ENCODE measurements at regions not wholly inside any gene's neighbourhood (a gene's known extent, or its start where the extent isn't known, plus 50 kb on each side); places are given as distances from the start of the nearest gene placed in this dataset.

DNA sequence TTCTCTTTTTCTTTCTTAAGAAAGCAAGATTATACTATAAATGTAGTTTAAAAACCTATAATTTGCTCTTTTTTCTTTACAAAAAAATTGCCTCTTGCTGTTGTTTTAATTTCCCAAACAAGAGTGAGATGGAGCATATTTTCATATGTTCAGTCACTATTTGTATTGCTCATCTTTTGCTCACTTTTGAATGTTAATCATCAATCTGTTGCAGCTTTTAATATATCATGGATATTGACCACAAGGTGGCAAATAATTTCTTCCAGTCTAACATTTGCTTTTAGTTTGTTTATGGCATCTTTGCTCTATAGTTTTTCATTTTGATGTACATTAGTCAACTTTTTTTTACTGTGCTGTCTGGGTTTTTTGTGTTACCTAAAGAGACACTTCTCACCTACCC lies 112.6 kb upstream of the THRB start:
- no peak overlapping the region for H3K27ac ChIP-seq
- DNase-seq (ENCODE audit: low read depth in 1 of 2, low spot score in 1 of 2), result no peak
- FAIRE-seq, result no peak
- no peak overlapping the region for H3K4me2 ChIP-seq
- TF ChIP-seq EHF (CRISPR knock-in tag; IDR thresholded peaks at IDR 0.05) (no peak), NR3C1 (IDR thresholded peaks at IDR 0.05) (no peak)
- H3K4me3 ChIP-seq, result no peak overlapping the region
- ChIA-PET CTCF (interaction anchor here (0.6 kb wide), 1 partner anchor 606 kb away, joined by 3 read pairs; no protein-coding TSS in a partner anchor), POLR2A (no interaction called here)
- H3K9me3 ChIP-seq, result no peaks in the 10 kb centered on the region
- ATAC-seq, result no peak
- no peaks in the 10 kb centered on the region for H3K4me1 ChIP-seq

DNA sequence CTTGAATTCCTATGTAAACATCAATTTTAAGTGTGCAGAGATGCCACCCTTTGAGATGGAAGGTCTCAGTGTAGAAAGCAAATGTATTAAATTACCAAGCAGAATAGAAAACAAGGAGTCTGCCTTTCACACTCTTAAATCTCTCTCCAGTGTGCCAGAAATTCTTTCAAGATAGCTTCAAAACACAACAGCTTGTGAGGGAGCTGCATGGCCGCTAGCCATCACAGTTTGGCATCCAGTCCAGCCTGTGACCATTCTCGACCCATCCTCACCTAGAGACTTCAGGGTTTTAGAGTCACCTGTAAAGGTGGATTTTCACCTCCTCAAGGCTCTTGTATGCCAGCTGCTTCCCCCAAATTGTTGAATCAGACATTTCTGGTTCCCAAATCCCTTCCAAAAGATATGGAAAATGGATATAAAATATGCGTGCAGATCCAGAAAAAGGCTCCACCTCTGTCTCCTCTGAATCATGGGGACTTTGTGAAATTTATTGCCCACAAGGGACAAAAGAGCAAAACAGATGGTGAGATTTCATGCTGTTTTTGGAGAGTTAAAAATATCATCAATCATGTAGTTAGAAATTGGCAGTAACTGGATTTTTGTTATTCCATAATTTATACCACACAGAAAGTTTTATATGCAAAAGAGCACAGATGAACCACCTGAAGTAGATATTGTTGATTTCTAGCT lies 114.2 kb upstream of the THRB start:
- TF ChIP-seq, protein P1, sequence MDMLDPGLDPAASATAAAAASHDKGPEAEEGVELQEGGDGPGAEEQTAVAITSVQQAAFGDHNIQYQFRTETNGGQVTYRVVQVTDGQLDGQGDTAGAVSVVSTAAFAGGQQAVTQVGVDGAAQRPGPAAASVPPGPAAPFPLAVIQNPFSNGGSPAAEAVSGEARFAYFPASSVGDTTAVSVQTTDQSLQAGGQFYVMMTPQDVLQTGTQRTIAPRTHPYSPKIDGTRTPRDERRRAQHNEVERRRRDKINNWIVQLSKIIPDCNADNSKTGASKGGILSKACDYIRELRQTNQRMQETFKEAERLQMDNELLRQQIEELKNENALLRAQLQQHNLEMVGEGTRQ (IDR thresholded peaks at IDR 0.05), result no peak
- TF ChIP-seq CBX2 (IDR thresholded peaks at IDR 0.05; ENCODE audit: borderline replicate concordance, low read depth), result no peak
- TF ChIP-seq RNF2 (IDR thresholded peaks at IDR 0.05; ENCODE audit: borderline replicate concordance, low read depth), result no peak
- TF ChIP-seq ZC3H11A (IDR thresholded peaks at IDR 0.05), result no peak
- no peak for TF ChIP-seq RFX5 (IDR thresholded peaks at IDR 0.05)
- no peak for TF ChIP-seq FOXS1 (CRISPR knock-in tag; IDR thresholded peaks at IDR 0.05)
- TF ChIP-seq ZNF302 (CRISPR knock-in tag; IDR thresholded peaks at IDR 0.05), result no peak
- Histone ChIP-seq H3K27ac (no peak overlapping the region), H3K4me1 (no peaks in the 10 kb centered on the region), H3K9me3 (no peaks in the 10 kb centered on the region), H3K4me3 (no peak overlapping the region), H3K4me2 (no peak overlapping the region)
- ATAC-seq, result no peak
- POLR2A ChIA-PET, result no interaction called here
- no peak for DNase-seq (ENCODE audit: low read depth in 1 of 2, low spot score in 1 of 2)
- no peak for FAIRE-seq
- CTCF ChIA-PET, result no interaction called here
- 47% methylated on average over 3 of the region's 3 CpGs for WGBS (ENCODE audit: missing lambda C conversion rate)

DNA sequence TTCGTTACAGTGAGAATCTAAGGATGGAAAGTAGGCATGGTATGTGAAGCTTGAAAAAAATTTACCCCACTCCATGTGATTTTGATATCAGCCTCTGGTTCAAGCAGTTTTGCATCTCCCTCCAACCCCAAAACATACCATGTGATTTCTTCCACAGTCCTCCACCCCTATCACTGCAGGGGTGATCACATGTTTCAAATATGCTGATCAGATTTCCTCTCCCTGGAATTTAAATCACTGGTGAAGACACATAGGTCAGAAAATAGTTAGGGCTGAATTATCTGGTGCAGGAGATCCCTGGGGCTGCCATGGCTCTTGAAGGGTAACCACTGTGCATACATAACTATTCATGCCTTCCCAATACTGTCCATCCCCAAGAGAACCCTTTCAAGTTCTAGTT lies 119.7 kb upstream of the THRB start:
- ChIA-PET CTCF (interaction anchor here (1.0 kb wide), 3 partner anchors 38 to 182 kb away, joined by 3 to 4 read pairs (median 3); no protein-coding TSS in a partner anchor), POLR2A (no interaction called here)
- Histone ChIP-seq H3K4me2 (no peak overlapping the region), H3K27ac (no peak overlapping the region), H3K4me3 (no peak overlapping the region), H3K4me1 (no peaks in the 10 kb centered on the region), H3K9me3 (no peaks in the 10 kb centered on the region)
- ATAC-seq, result no peak
- TF ChIP-seq RCOR1 (IDR thresholded peaks at IDR 0.05; ENCODE audit: low read depth, low read length) (no peak), CBX8 (IDR thresholded peaks at IDR 0.05) (no peak), NFE2L2 (conservative IDR thresholded peaks at IDR 0.05; ENCODE audit: low read length) (no peak), ZC3H11A (IDR thresholded peaks at IDR 0.05) (no peak), RAD21 (conservative IDR thresholded peaks at IDR 0.05 in 1 of 2, IDR thresholded peaks at IDR 0.05 in 1 of 2) (no peak), EHMT2 (IDR thresholded peaks at IDR 0.05; ENCODE audit: low read depth) (no peak), JUNB (IDR thresholded peaks at IDR 0.05) (no peak), JUN (IDR thresholded peaks at IDR 0.05) (no peak), ESRRA (IDR thresholded peaks at IDR 0.05; ENCODE audit: borderline replicate concordance, low read length) (no peak), FOXS1 (CRISPR knock-in tag; IDR thresholded peaks at IDR 0.05) (no peak), POLR2A (IDR thresholded peaks at IDR 0.05; ENCODE audit: low read length) (no peak), HDAC2 (IDR thresholded peaks at IDR 0.05) (no peak), MAFK (IDR thresholded peaks at IDR 0.05; ENCODE audit: partially characterized antibody) (no peak), PHF8 (IDR thresholded peaks at IDR 0.05; ENCODE audit: borderline replicate concordance, low read depth) (no peak), MYC (IDR thresholded peaks at IDR 0.05; ENCODE audit: borderline replicate concordance, low read length) (no peak)
- TF ChIP-seq, protein P2, sequence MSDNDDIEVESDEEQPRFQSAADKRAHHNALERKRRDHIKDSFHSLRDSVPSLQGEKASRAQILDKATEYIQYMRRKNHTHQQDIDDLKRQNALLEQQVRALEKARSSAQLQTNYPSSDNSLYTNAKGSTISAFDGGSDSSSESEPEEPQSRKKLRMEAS (IDR thresholded peaks at IDR 0.05), result no peak
- TF ChIP-seq, protein P3, sequence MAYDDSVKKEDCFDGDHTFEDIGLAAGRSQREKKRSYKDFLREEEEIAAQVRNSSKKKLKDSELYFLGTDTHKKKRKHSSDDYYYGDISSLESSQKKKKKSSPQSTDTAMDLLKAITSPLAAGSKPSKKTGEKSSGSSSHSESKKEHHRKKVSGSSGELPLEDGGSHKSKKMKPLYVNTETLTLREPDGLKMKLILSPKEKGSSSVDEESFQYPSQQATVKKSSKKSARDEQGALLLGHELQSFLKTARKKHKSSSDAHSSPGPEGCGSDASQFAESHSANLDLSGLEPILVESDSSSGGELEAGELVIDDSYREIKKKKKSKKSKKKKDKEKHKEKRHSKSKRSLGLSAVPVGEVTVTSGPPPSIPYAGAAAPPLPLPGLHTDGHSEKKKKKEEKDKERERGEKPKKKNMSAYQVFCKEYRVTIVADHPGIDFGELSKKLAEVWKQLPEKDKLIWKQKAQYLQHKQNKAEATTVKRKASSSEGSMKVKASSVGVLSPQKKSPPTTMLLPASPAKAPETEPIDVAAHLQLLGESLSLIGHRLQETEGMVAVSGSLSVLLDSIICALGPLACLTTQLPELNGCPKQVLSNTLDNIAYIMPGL (CRISPR knock-in tag; IDR thresholded peaks at IDR 0.05; ENCODE audit: borderline replicate concordance), result no peak
- TF ChIP-seq, protein P4, sequence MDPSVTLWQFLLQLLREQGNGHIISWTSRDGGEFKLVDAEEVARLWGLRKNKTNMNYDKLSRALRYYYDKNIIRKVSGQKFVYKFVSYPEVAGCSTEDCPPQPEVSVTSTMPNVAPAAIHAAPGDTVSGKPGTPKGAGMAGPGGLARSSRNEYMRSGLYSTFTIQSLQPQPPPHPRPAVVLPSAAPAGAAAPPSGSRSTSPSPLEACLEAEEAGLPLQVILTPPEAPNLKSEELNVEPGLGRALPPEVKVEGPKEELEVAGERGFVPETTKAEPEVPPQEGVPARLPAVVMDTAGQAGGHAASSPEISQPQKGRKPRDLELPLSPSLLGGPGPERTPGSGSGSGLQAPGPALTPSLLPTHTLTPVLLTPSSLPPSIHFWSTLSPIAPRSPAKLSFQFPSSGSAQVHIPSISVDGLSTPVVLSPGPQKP (IDR thresholded peaks at IDR 0.05; ENCODE audit: low read depth, low read length), result no peak
- TF ChIP-seq, protein P5, sequence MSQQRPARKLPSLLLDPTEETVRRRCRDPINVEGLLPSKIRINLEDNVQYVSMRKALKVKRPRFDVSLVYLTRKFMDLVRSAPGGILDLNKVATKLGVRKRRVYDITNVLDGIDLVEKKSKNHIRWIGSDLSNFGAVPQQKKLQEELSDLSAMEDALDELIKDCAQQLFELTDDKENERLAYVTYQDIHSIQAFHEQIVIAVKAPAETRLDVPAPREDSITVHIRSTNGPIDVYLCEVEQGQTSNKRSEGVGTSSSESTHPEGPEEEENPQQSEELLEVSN (IDR thresholded peaks at IDR 0.05; ENCODE audit: borderline replicate concordance, low read depth), result no peak
- TF ChIP-seq, protein P6, sequence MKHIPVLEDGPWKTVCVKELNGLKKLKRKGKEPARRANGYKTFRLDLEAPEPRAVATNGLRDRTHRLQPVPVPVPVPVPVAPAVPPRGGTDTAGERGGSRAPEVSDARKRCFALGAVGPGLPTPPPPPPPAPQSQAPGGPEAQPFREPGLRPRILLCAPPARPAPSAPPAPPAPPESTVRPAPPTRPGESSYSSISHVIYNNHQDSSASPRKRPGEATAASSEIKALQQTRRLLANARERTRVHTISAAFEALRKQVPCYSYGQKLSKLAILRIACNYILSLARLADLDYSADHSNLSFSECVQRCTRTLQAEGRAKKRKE (CRISPR knock-in tag; IDR thresholded peaks at IDR 0.05; ENCODE audit: low read depth), result no peak
- FAIRE-seq, result no peak
- no peak for DNase-seq (ENCODE audit: low read depth in 1 of 2, low spot score in 1 of 2)
- 6% methylated on average over 1 of the region's 1 CpG for WGBS (ENCODE audit: missing lambda C conversion rate)
